SJCRH30 (cell line): ENCODE measurements at regions not wholly inside any gene's neighbourhood (a gene's known extent, or its start where the extent isn't known, plus 50 kb on each side); places are given as distances from the start of the nearest gene placed in this dataset.
"Not testable (repeated sequence)": the region's sequence is repeated elsewhere in the genome, so short reads cannot be mapped to it uniquely, and the experiment has no call there.

Source experiments
- DNase-seq, 2 experiments: peaks; one replicate each; pipeline ENCODE4 v3.0.0-alpha.2; 2015 to 2020
- H3K27ac ChIP-seq: fragments of 250-450 bp; sonication (Bioruptor Pico); 2 replicates; pipeline ENCODE4 v1.5.1; 2020; ENCODE audit warnings: mild to moderate bottlenecking, moderate library complexity
- H3K27me3 ChIP-seq: fragments of 250-450 bp; sonication (Bioruptor Pico); 2 replicates; pipeline ENCODE4 v1.5.1; 2020; ENCODE audit warnings: mild to moderate bottlenecking, moderate library complexity
- H3K36me3 ChIP-seq: fragments of 250-450 bp; sonication (Bioruptor Pico); 2 replicates; pipeline ENCODE4 v1.5.1; 2020; ENCODE audit warnings: mild to moderate bottlenecking, moderate library complexity
- H3K4me1 ChIP-seq: fragments of 250-450 bp; sonication (Bioruptor Pico); 2 replicates; pipeline ENCODE4 v1.5.1; 2020; ENCODE audit warnings: mild to moderate bottlenecking, moderate library complexity
- H3K4me3 ChIP-seq: fragments of 250-450 bp; sonication (Bioruptor Pico); 2 replicates; pipeline ENCODE4 v1.5.1; 2020; ENCODE audit warnings: mild to moderate bottlenecking, moderate library complexity
- H3K9me3 ChIP-seq: fragments of 250-450 bp; sonication (Bioruptor Pico); replicated peaks from 2 replicates; pipeline ENCODE4 v1.5.1; 2020; ENCODE audit warnings: mild to moderate bottlenecking, moderate library complexity

- not testable (repeated sequence) for H3K27ac ChIP-seq, H3K36me3 ChIP-seq, H3K4me3 ChIP-seq, H3K9me3 ChIP-seq, H3K4me1 ChIP-seq, DNase-seq, H3K27me3 ChIP-seq
Observed at GRCh38 chr6:931919-932318, 239.0 kb upstream of the EXOC2 start.

- H3K27ac ChIP-seq = no peak overlapping the region
- H3K4me3 ChIP-seq = no peak overlapping the region
- no peaks in the 10 kb centered on the region for H3K9me3 ChIP-seq
- no peaks in the 10 kb centered on the region for H3K36me3 ChIP-seq
- no peaks in the 10 kb centered on the region for H3K27me3 ChIP-seq
- no peaks in the 10 kb centered on the region for H3K4me1 ChIP-seq
- no peak for DNase-seq
Observed at GRCh38 chr6:927157-927556, 234.2 kb upstream of the EXOC2 start.

DNA sequence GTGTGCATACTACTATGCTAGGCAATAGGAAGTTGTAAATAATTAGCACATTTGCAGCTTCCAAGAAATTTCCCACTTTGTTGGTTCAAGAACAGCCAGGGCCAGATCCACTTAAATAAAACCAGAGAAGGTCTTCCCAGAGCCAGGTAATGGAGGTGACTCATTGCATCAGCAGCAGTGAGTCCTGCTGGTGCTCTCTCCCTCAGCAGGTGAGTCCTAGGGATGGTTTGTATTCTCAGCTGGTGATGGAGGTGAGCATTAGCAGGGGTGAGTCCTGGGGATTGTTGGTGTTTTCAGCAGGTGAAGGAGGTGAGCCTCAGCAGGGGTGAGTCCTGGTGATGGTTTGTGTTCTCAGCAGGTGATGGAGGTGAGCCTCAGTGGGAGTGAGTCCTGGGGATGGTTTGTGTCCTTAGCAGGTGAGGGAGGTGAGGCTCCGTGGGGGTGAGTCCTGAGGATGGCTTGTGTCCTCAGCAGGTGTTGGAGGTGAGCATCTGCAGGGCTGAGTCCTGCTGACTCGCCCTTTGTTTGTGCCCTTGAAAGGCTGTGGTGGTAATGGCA, 232.8 kb upstream of the EXOC2 start:
- Histone ChIP-seq H3K27me3 (no peaks in the 10 kb centered on the region), H3K9me3 (no peaks in the 10 kb centered on the region), H3K4me3 (no peak overlapping the region), H3K4me1 (no peaks in the 10 kb centered on the region), H3K27ac (no peak overlapping the region), H3K36me3 (no peaks in the 10 kb centered on the region)
- no peak for DNase-seq

DNA sequence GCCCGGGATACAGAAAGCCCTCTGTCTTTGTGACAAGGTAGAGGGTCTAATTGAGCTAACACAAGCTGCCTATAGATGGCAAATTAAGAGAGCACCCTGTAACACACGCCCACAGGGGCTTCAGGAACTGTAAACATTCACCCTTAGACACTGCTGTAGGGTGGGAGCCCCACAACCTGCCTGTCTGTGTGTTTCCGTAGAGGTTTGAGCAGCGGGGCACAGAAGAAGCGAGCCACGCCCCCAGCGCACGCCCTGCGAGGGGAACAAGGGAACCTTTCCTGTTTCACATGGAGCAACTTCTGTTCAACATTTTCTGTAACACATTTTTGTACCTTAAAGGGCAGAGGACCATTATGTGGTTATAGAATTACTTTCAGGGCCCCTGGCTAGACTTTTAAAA, 231.7 kb upstream of the EXOC2 start:
- no peaks in the 10 kb centered on the region for H3K36me3 ChIP-seq
- H3K4me1 ChIP-seq = no peaks in the 10 kb centered on the region
- H3K27ac ChIP-seq = no peak overlapping the region
- no peak overlapping the region for H3K4me3 ChIP-seq
- DNase-seq = no peak
- no peaks in the 10 kb centered on the region for H3K27me3 ChIP-seq
- H3K9me3 ChIP-seq = no peaks in the 10 kb centered on the region

DNA sequence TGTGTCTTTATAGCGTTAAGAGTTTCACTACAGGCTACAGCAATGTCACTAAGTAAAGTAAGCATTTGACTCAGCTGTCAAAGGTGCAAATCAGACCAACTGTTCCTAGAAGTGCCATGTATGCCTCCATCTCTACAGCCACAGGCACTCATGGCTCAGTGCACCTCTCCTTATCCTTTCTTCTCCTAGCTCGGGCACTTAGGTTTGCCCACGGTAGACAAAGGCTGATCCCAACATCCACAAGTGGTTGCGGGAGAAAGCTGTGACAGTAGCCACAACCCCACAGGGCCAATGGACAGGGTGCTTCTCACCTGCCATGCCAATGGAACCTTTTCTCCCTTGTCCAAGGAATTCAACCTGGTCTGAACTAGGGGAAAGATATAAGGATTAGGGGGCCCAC, 228.5 kb upstream of the EXOC2 start:
- Histone ChIP-seq H3K9me3 (no peaks in the 10 kb centered on the region), H3K27me3 (no peaks in the 10 kb centered on the region), H3K4me1 (no peaks in the 10 kb centered on the region), H3K27ac (no peak overlapping the region), H3K4me3 (no peak overlapping the region), H3K36me3 (no peaks in the 10 kb centered on the region)
- no peak for DNase-seq

DNA sequence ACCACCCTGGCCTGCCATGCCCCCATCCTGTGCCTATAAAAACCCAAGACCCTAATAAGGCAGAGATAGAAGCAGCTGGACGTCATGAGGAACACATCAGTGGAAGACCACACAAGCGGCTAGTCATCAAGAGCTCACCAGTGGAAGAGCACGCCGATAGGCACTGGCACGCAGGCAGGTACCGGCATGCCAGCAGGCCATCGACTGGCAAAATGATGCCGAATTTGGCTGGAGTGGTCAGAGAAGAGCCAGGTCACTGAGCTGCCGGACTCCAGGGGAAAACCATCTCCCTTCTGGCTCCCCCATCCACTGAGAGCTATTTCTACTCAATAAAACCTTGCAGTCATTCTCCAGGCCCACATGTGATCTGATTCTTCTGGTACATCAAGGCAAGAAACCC, 227.6 kb upstream of the EXOC2 start:
- DNase-seq = no peak
- Histone ChIP-seq H3K27ac (no peak overlapping the region), H3K27me3 (no peaks in the 10 kb centered on the region), H3K9me3 (no peaks in the 10 kb centered on the region), H3K4me1 (no peaks in the 10 kb centered on the region), H3K4me3 (no peak overlapping the region), H3K36me3 (no peaks in the 10 kb centered on the region)

GRCh38 chr6:919500-919899, 226.6 kb upstream of the EXOC2 start:
- Histone ChIP-seq H3K4me1 (no peaks in the 10 kb centered on the region), H3K4me3 (no peak overlapping the region), H3K27me3 (no peaks in the 10 kb centered on the region), H3K9me3 (no peaks in the 10 kb centered on the region), H3K27ac (no peak overlapping the region), H3K36me3 (no peaks in the 10 kb centered on the region)
- no peak for DNase-seq

GRCh38 chr6:917939-918338, 225.0 kb upstream of the EXOC2 start:
- Histone ChIP-seq H3K4me1 (no peaks in the 10 kb centered on the region), H3K36me3 (no peaks in the 10 kb centered on the region), H3K27me3 (no peaks in the 10 kb centered on the region), H3K4me3 (no peak overlapping the region), H3K27ac (no peak overlapping the region), H3K9me3 (no peaks in the 10 kb centered on the region)
- DNase-seq = no peak

- Histone ChIP-seq H3K4me3 (no peak overlapping the region), H3K27me3 (no peaks in the 10 kb centered on the region), H3K36me3 (no peaks in the 10 kb centered on the region), H3K9me3 (no peaks in the 10 kb centered on the region), H3K27ac (no peak overlapping the region), H3K4me1 (no peaks in the 10 kb centered on the region)
- no peak for DNase-seq
Observed at GRCh38 chr6:917296-917695, 224.4 kb upstream of the EXOC2 start.

- no peaks in the 10 kb centered on the region for H3K27me3 ChIP-seq
- DNase-seq = no peak
- no peaks in the 10 kb centered on the region for H3K36me3 ChIP-seq
- H3K27ac ChIP-seq = no peak overlapping the region
- H3K9me3 ChIP-seq = no peaks in the 10 kb centered on the region
- no peaks in the 10 kb centered on the region for H3K4me1 ChIP-seq
- H3K4me3 ChIP-seq = no peak overlapping the region
Observed at GRCh38 chr6:916131-916530, 223.2 kb upstream of the EXOC2 start.

GRCh38 chr6:912871-913835, 220.2 kb upstream of the EXOC2 start:
- no peaks in the 10 kb centered on the region for H3K27me3 ChIP-seq
- DNase-seq = peak in 1 of 2 experiments; percentile 7
- no peaks in the 10 kb centered on the region for H3K36me3 ChIP-seq

GRCh38 chr6:907928-908327, 215.0 kb upstream of the EXOC2 start:
- Histone ChIP-seq H3K9me3 (no peaks in the 10 kb centered on the region), H3K4me1 (no peaks in the 10 kb centered on the region), H3K27ac (no peak overlapping the region), H3K4me3 (no peak overlapping the region), H3K36me3 (no peaks in the 10 kb centered on the region), H3K27me3 (no peaks in the 10 kb centered on the region)
- no peak for DNase-seq

More at GRCh38 chr6:912871-913835, 220.2 kb upstream of the EXOC2 start:
- Histone ChIP-seq H3K9me3 (no peaks in the 10 kb centered on the region), H3K4me3 (no peak overlapping the region), H3K4me1 (no peaks in the 10 kb centered on the region), H3K27ac (no peak overlapping the region)

GRCh38 chr6:906920-907319, 214.0 kb upstream of the EXOC2 start:
- no peaks in the 10 kb centered on the region for H3K9me3 ChIP-seq
- no peaks in the 10 kb centered on the region for H3K4me1 ChIP-seq
- H3K36me3 ChIP-seq = no peaks in the 10 kb centered on the region
- H3K27me3 ChIP-seq = no peaks in the 10 kb centered on the region
- no peak overlapping the region for H3K4me3 ChIP-seq
- DNase-seq = peak; percentile 11 to 14
- no peak overlapping the region for H3K27ac ChIP-seq

DNA sequence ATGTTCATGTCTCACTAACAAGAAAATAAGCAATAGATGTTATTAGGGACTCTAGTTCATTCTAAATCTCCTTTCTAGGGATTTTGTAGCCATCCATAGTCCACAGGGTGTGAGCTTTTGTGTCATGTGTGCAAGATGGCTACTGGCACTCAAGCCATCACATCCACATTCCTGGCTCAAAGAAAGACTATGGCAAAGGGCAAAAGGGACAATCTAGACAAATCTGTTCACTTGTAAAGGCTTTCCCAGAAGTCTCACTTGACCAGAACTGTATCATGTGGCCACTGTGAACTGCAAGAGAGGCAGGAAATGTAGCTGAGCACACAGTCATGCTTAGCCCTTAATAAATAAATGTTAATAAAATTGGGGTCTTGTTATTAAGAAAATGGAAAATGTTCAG, 212.6 kb upstream of the EXOC2 start:
- no peaks in the 10 kb centered on the region for H3K9me3 ChIP-seq
- H3K4me3 ChIP-seq = no peak overlapping the region
- DNase-seq = no peak
- no peaks in the 10 kb centered on the region for H3K27me3 ChIP-seq
- H3K36me3 ChIP-seq = no peaks in the 10 kb centered on the region
- no peak overlapping the region for H3K27ac ChIP-seq
- H3K4me1 ChIP-seq = no peaks in the 10 kb centered on the region

DNA sequence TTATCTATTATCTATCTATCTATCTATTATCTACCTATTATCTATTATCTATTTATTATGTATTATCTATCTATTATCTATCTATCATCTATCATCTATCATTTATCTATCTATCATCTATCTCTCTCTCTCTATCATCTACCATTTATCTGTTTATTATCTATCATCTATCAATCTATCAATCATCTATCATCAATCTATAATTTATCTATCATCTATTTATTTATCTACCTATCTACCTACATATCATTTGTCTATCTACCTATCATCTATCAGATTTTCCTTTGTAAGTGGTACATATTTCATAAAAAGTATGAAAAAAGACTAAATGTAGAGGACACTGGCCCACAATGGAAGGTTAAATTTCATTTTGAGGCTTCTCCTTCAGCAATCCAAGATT, 212.1 kb upstream of the EXOC2 start:
- Histone ChIP-seq H3K9me3 (no peaks in the 10 kb centered on the region), H3K36me3 (no peaks in the 10 kb centered on the region), H3K27ac (no peak overlapping the region), H3K4me1 (no peaks in the 10 kb centered on the region), H3K4me3 (no peak overlapping the region), H3K27me3 (no peaks in the 10 kb centered on the region)
- DNase-seq = no peak

DNA sequence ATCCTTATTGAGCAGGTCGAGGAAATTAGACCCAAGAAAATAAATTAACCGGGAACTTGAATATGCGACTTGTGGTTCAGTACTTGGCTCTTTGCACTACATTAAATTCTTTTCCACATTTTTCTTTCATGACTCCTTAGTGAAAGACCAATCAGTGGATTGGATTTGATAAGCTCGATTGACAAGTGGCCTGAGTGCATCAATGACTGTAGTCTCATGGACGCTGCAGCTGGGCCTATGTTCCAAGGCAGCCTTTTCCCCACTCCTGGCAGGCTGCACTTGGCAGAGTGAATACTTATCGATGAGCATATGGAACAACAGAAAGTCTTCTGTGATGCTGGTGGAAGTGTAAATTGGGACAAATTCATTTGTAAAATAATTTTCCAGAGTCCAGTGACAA, 210.8 kb upstream of the EXOC2 start:
- H3K4me1 ChIP-seq = no peaks in the 10 kb centered on the region
- H3K4me3 ChIP-seq = no peak overlapping the region
- no peaks in the 10 kb centered on the region for H3K27me3 ChIP-seq
- H3K9me3 ChIP-seq = no peaks in the 10 kb centered on the region
- DNase-seq = no peak
- H3K36me3 ChIP-seq = no peaks in the 10 kb centered on the region
- no peak overlapping the region for H3K27ac ChIP-seq
